CD4-positive, alpha-beta T cell treated with Interleukin-4 for 1 hour (primary cell): ENCODE measurements at regions not wholly inside any gene's neighbourhood (a gene's known extent, or its start where the extent isn't known, plus 50 kb on each side); places are given as distances from the start of the nearest gene placed in this dataset.
"Not testable (repeated sequence)": the region's sequence is repeated elsewhere in the genome, so short reads cannot be mapped to it uniquely, and the experiment has no call there.

Experiments
- DNase-seq, 2 donors: peaks; one replicate each; pipeline ENCODE4 v3.0.0-alpha.2; 2020 to 2022

- DNase-seq: no peak
These were observed 57.8 kb upstream of the ANKRD30A start for GRCh38 chr10:37067576-37067975.

GRCh38 chr10:37062296-37062695 lies 63.1 kb upstream of the ANKRD30A start:
- not testable (repeated sequence) for DNase-seq

- DNase-seq: no peak
These were observed 68.1 kb upstream of the ANKRD30A start for GRCh38 chr10:37057261-37057660.

- no peak for DNase-seq
These were observed 71.9 kb upstream of the ANKRD30A start for GRCh38 chr10:37053476-37053875.

DNA sequence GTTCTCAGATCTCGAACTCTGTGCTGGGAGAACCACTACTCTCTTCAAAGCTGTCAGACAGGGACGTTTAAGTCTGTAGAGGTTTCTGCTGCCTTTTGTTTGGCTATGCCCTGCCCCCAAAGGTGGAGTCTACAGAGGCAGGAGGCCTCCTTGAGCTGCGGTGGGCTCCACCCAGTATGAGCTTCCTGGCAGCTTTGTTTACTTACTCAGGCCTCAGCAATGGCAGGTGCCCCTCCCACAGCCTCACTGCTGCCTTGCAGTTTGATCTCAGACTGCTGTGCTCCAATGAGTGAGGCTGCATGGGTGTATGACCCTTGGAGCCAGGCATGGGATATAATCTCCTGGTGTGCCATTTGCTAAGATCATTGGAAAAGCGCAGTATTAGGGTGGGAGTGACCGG lies 75.4 kb upstream of the ANKRD30A start:
- not testable (repeated sequence) for DNase-seq

GRCh38 chr10:37044319-37044718 lies 81.1 kb upstream of the ANKRD30A start:
- DNase-seq: not testable (repeated sequence)

DNA sequence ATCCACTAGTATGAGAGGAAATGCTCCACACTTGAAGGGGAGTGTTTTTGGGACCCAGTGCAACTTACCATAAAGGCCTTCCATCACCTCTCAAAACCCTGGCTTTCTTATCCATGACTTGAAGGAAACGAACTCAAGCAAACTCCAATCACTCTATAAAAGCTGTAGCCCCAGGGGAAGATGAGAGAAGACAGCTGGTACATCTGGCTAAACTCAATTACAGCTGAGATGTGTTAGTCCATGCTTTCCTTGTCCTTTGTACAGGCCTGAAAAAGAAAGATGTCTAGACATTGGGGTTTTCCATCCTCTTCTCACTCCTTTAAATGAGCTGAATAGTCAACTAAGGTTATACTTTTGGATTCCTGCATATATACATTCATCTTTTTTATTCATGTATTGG lies 89.5 kb upstream of the ANKRD30A start:
- DNase-seq: no peak

DNA sequence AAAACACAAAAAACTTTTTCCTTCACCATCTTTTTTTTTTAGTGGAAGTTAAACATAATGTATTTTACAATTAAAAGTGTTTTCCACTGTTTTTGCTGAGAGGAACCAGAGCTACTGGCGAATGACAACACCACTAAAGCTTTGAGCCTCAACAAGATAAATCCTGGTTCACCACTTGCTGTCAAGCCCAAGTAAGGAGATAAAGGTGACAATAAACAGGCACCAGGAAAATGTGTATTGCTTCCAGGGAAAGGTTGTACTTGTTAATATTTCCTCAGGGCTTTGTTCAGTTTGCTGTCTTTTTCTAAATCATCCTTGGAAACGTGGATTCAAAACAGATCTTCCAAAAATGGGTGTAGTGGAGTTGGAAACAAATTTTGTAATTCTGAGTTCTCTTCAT lies 109.9 kb upstream of the ANKRD30A start:
- no peak for DNase-seq

DNA sequence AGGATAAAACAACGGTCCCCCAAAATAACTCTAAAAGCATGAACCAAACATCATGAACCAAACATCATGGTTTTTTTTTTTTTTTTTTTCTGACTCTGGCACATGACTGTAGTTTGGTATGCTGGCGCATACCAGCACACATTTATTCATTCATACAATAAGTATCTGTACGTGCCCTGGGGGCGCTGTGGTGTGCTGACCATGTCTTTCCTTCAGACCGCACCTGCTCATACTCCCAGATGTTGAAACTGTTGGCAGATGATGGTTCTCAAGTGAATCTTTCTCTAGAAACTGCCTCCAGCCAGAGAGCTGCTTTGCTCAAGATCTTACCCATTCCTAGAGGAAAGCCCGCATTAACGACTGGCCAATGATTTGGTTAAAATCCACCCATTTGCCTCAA lies 114.7 kb upstream of the ANKRD30A start:
- DNase-seq: no peak

GRCh38 chr10:37008276-37008675 lies 117.1 kb upstream of the ANKRD30A start:
- not testable (repeated sequence) for DNase-seq

GRCh38 chr10:37003126-37003525 lies 122.3 kb upstream of the ANKRD30A start:
- no peak for DNase-seq

DNA sequence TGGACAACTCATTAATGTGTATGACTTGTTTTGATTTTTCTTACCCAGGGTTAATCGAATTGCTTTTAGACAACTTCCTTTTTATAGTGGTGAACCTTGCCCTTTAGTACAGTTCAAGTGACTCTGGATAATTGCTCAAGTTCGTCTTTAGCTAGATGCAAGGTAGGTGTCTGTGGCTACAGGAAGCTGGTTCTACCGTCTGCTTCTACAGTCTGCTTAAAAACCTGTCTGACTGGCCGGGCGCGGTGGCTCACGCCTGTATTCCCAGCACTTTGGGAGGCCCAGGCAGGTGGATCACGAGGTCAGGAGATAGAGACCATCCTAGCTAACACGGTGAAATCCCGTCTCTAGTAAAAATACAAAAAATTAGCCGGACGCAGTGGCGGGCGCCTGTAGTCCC lies 129.6 kb upstream of the ANKRD30A start:
- not testable (repeated sequence) for DNase-seq

DNA sequence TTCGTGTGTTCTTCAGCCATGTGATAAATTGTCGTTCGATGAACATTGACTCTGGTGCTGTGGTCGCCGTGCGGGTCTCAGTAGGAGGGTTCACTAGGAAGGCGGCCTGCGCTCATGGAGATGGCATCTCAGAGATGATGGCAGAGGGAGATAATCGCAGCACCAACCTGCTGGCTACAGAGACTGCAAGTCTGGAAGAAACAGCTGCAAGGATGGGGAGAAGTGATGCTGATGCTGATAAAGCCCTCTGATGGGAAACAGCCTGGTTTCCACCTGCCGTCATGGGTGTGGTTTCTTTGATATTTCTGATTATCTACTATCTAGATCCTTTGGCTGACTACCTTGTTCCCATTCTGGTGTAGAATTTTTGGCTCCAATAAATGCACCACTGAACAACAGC lies 130.5 kb upstream of the ANKRD30A start:
- no peak for DNase-seq

GRCh38 chr10:36989233-36989632 lies 136.2 kb upstream of the ANKRD30A start:
- DNase-seq: no peak

DNA sequence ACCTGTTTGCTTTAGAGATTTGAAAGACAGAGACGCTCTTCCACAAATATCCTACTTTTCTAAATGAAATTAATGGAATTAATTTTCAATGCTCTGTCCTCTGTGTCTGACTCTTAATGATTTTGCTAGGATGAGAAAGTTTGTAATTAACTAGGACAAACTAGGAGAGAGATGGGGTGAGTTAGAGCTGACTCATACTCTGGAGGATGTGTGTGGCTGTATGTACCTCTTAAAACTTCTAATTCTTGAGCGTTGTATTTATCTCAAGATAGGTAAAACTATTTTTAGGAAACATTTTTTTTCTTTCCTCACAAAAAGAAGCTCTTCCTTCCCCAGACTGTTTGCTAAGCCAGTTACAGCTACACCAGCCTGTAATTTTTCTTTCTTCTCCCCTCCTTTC lies 178.8 kb upstream of the ANKRD30A start:
- DNase-seq: no peak

- no peak for DNase-seq
These were observed 181.9 kb upstream of the ANKRD30A start for GRCh38 chr10:36943544-36943943.

- DNase-seq: no peak
These were observed 182.8 kb upstream of the ANKRD30A start for GRCh38 chr10:36942616-36943015.

DNA sequence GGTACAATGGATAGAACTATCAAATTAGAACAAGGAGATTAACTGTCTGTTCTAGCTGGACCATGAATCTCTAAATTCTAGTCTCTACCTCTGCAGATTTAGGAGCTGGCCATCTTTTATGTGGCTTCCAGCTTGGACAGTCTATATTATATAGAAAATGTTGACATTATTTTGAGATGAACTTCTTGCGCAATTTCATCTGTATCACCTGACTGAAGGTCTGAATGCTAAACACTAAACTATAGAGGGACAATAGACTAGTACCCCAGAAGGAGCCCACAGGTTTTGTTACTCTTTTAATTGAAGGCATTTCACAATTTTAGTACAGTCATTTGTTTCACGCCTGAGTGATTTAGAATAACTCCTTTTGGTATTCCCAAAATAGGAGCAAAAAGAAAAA lies 222.4 kb upstream of the ANKRD30A start:
- no peak for DNase-seq

- DNase-seq: no peak
These were observed 225.7 kb upstream of the ANKRD30A start for GRCh38 chr10:36899652-36900051.

- peak in 1 of 2 donors; percentile 29 for DNase-seq
These were observed 236.3 kb upstream of the ANKRD30A start for GRCh38 chr10:36888925-36889573.

DNA sequence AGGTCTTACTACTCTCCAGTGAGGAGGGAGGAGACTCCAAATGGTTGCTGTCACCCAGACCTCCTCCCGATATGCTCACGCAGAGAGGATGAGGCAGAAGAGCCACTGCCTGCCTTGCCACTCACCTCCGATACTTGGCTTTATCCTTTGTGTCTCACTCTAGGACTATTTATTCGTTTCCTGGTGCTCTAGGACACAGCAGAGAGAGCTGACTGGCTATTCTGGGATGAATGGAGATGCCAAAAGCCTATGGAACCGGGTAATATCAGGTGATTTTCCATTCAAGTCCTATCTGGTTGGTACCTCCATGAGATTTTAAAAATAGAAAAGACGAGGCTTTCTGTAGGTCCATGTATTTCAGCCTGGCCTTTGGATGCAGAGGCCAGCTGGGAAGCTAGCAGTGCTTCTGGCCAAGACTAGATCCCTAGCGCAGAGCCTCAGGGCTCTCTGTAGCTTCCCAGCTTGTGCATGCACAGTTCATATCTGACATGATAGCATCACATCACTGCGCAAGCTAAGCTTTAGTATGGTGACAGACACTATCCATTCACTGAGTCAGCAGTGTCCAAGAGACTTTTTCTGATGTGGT lies 239.0 kb upstream of the ANKRD30A start:
- no peak for DNase-seq

DNA sequence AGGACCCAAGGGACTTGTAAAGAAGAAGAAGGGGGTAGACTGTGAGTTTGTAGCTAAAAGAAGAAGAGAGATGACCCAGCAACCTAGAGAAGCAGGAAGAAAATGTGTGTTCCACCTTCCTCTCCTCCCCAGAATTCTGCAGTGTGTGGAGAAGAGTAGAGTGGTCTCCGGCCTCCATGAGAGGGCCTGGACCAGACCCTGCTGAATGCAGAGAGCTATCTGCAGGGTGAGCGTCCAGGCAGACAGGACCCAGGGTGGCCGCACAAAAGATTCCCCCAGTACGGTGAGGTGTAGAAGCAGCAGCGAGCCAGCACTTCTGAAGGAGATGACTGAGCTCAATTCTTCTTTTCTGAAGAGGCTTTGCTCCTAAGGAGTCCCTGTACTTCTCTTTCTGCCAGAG lies 239.7 kb upstream of the ANKRD30A start:
- DNase-seq: no peak

- no peak for DNase-seq
These were observed 242.6 kb upstream of the ANKRD30A start for GRCh38 chr10:36882781-36883180.

DNA sequence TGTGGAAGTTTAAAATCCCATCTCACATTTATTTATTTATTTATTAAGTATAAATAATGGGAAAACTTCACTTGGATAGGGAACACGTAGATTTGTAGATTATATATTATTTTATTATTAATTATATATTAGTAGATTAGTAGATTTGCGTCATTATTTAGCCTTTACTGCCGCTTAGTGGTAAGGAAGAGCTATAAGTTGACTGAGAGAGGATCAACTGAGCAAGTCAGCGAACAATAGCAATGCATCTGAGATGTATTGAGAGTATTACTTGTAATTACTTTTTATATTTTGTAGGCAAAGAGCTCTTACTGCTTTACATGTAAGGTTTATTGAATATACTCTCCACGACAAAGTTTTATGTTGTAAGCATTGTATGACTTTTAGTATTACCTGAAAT lies 244.5 kb upstream of the ANKRD30A start:
- DNase-seq: no peak
